ENCODE measurements at regions not wholly inside any gene's neighbourhood (a gene's known extent, or its start where the extent isn't known, plus 50 kb on each side); places are given as distances from the start of the nearest gene placed in this dataset.

DNA sequence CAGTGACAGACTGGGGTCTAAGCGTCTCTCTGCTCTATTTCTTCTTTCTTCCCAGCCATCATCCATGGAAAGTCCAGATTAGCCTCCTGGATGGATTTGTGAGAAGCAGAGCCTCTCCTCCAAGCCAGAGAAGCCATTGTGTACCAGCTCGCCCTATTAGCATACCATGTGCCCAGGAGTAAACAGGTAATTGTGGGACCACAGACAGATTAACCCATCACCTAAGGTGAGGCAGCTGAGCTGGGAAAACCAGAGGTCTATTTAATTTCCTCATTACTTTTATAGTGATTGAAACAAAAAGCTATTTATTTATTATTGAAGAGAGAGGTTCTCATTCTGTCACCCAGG lies 54.7 kb upstream of the NT5C1B start:
- TF ChIP-seq POLR2A (IDR thresholded peaks at IDR 0.05), result no peak
- TF ChIP-seq, protein P1, sequence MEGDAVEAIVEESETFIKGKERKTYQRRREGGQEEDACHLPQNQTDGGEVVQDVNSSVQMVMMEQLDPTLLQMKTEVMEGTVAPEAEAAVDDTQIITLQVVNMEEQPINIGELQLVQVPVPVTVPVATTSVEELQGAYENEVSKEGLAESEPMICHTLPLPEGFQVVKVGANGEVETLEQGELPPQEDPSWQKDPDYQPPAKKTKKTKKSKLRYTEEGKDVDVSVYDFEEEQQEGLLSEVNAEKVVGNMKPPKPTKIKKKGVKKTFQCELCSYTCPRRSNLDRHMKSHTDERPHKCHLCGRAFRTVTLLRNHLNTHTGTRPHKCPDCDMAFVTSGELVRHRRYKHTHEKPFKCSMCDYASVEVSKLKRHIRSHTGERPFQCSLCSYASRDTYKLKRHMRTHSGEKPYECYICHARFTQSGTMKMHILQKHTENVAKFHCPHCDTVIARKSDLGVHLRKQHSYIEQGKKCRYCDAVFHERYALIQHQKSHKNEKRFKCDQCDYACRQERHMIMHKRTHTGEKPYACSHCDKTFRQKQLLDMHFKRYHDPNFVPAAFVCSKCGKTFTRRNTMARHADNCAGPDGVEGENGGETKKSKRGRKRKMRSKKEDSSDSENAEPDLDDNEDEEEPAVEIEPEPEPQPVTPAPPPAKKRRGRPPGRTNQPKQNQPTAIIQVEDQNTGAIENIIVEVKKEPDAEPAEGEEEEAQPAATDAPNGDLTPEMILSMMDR (IDR thresholded peaks at IDR 0.05), result no peak
- TF ChIP-seq EP300 (IDR thresholded peaks at IDR 0.05), result no peak
- no peak for TF ChIP-seq POLR2AphosphoS5 (IDR thresholded peaks at IDR 0.05)

All from upper lobe of left lung (tissue), 4 donors.